SK-N-SH (cell line): ENCODE measurements at regions not wholly inside any gene's neighbourhood (a gene's known extent, or its start where the extent isn't known, plus 50 kb on each side); places are given as distances from the start of the nearest gene placed in this dataset.

ENCODE experiments used
- EP300 ChIP-seq, 2 experiments: IDR thresholded peaks; 2 replicates each; pipeline versions ENCODE4 v1.4.0 to v1.6.1; 2012; ENCODE audit warnings: borderline replicate concordance in 1 of 2, low read depth in 1 of 2, low read length in 1 of 2
- FOXJ3 ChIP-seq: sonication (generic); formaldehyde crosslinking; IDR thresholded peaks from 2 replicates; pipeline ENCODE4 v1.5.1; 2020; ENCODE audit warnings: mild to moderate bottlenecking, missing genetic modification reagents
- GATA2 ChIP-seq: sonication (generic); formaldehyde crosslinking; IDR thresholded peaks from 2 replicates; pipeline ENCODE4 v1.5.0; 2020; ENCODE audit warnings: mild to moderate bottlenecking, missing genetic modification reagents
- JUND ChIP-seq: IDR thresholded peaks from 2 replicates; pipeline ENCODE4 v1.4.0; 2012
- NFIC ChIP-seq: IDR thresholded peaks from 2 replicates; pipeline ENCODE4 v1.4.0; 2012; ENCODE audit warnings: borderline replicate concordance
- SMC3 ChIP-seq: IDR thresholded peaks from 2 replicates; pipeline ENCODE4 v1.6.1; 2012; ENCODE audit warnings: low read depth, low read length, improper control_type of control experiment
- TF ChIP-seq, protein P1 (sequence below): fragments of 200-600 bp; sonication (generic); IDR thresholded peaks from 2 replicates; pipeline ENCODE4 v1.6.1; 2017; ENCODE audit warnings: antibody characterized with exemption, mild to moderate bottlenecking, moderate library complexity
- TF ChIP-seq, protein P2 (sequence below): fragments of 150-350 bp; IDR thresholded peaks from 2 replicates; pipeline ENCODE4 v1.6.1; 2017; ENCODE audit warnings: antibody characterized with exemption, low read length, low read depth, borderline replicate concordance

- TF ChIP-seq, protein P1, sequence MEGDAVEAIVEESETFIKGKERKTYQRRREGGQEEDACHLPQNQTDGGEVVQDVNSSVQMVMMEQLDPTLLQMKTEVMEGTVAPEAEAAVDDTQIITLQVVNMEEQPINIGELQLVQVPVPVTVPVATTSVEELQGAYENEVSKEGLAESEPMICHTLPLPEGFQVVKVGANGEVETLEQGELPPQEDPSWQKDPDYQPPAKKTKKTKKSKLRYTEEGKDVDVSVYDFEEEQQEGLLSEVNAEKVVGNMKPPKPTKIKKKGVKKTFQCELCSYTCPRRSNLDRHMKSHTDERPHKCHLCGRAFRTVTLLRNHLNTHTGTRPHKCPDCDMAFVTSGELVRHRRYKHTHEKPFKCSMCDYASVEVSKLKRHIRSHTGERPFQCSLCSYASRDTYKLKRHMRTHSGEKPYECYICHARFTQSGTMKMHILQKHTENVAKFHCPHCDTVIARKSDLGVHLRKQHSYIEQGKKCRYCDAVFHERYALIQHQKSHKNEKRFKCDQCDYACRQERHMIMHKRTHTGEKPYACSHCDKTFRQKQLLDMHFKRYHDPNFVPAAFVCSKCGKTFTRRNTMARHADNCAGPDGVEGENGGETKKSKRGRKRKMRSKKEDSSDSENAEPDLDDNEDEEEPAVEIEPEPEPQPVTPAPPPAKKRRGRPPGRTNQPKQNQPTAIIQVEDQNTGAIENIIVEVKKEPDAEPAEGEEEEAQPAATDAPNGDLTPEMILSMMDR: no peak
- TF ChIP-seq SMC3 (no peak), FOXJ3 (CRISPR knock-in tag) (no peak), NFIC (no peak), EP300 (IDR thresholded peaks at IDR 0.05; ENCODE audit: borderline replicate concordance in 1 of 2, low read depth in 1 of 2, low read length in 1 of 2) (no peak), GATA2 (CRISPR knock-in tag) (no peak), JUND (no peak)
- TF ChIP-seq, protein P2, sequence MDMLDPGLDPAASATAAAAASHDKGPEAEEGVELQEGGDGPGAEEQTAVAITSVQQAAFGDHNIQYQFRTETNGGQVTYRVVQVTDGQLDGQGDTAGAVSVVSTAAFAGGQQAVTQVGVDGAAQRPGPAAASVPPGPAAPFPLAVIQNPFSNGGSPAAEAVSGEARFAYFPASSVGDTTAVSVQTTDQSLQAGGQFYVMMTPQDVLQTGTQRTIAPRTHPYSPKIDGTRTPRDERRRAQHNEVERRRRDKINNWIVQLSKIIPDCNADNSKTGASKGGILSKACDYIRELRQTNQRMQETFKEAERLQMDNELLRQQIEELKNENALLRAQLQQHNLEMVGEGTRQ: no peak
Measured at GRCh38 chr12:118715647-118716046, 265.7 kb upstream of the SRRM4 start.
